Mesendoderm (in vitro differentiated cells): ENCODE measurements at regions not wholly inside any gene's neighbourhood (a gene's known extent, or its start where the extent isn't known, plus 50 kb on each side); places are given as distances from the start of the nearest gene placed in this dataset.

Experiments
- DNase-seq: peaks from one replicate; pipeline ENCODE4 v3.0.0; 2013
- H2AK5ac ChIP-seq: 2 replicates; pipeline ENCODE4 v1.6.1; 2013; ENCODE audit warnings: low read length, inconsistent platforms
- H2BK120ac ChIP-seq: 2 replicates; pipeline ENCODE4 v1.6.1; 2013; ENCODE audit warnings: low read depth, mild to moderate bottlenecking, low read length, moderate library complexity, mixed read lengths
- H2BK15ac ChIP-seq: replicated peaks from 2 replicates; pipeline ENCODE4 v1.6.1; 2013; ENCODE audit warnings: low read depth, mild to moderate bottlenecking, moderate library complexity
- H2BK5ac ChIP-seq: 2 replicates; pipeline ENCODE4 v1.6.1; 2013; ENCODE audit warnings: low read length, inconsistent platforms
- H3K18ac ChIP-seq: 2 replicates; pipeline ENCODE4 v1.6.1; 2013; ENCODE audit warnings: mild to moderate bottlenecking, low read length, mixed read lengths
- H3K23ac ChIP-seq: one replicate; pipeline ENCODE4 v1.6.1; 2013; ENCODE audit warnings: low read length
- H3K27ac ChIP-seq: 2 replicates; pipeline ENCODE4 v1.5.1; 2013; ENCODE audit warnings: low read depth, mild to moderate bottlenecking, inconsistent platforms, low read length, moderate library complexity
- H3K27me3 ChIP-seq: 2 replicates; pipeline ENCODE4 v1.6.1; 2013; ENCODE audit warnings: low read length, control low read depth, mild to moderate bottlenecking, inconsistent platforms; ENCODE audit not compliant: insufficient read depth, poor library complexity
- H3K36me3 ChIP-seq: 2 replicates; pipeline ENCODE4 v1.6.1; 2013; ENCODE audit warnings: low read length, inconsistent platforms; ENCODE audit not compliant: control insufficient read depth, insufficient read depth
- H3K4ac ChIP-seq: one replicate; pipeline ENCODE4 v1.6.1; 2013; ENCODE audit warnings: low read depth, mild to moderate bottlenecking, low read length, moderate library complexity
- H3K4me1 ChIP-seq: 2 replicates; pipeline ENCODE4 v1.6.1; 2013; ENCODE audit warnings: low read depth, low read length, inconsistent platforms; ENCODE audit not compliant: control insufficient read depth
- H3K4me2 ChIP-seq: 2 replicates; pipeline ENCODE4 v1.6.1; 2013; ENCODE audit warnings: low read length
- H3K4me3 ChIP-seq: 2 replicates; pipeline ENCODE4 v1.5.1; 2013; ENCODE audit warnings: mild to moderate bottlenecking, low read length
- H3K56ac ChIP-seq: one replicate; pipeline ENCODE4 v1.6.1; 2013; ENCODE audit warnings: low read length
- H3K79me1 ChIP-seq: 2 replicates; pipeline ENCODE4 v1.6.1; 2013; ENCODE audit warnings: low read length, inconsistent platforms
- H3K79me2 ChIP-seq: 2 replicates; pipeline ENCODE4 v1.6.1; 2013; ENCODE audit warnings: mild to moderate bottlenecking, low read length; ENCODE audit not compliant: control insufficient read depth, insufficient read depth
- H3K9ac ChIP-seq: 2 replicates; pipeline ENCODE4 v1.6.1; 2013; ENCODE audit warnings: low read length, inconsistent platforms
- H4K5ac ChIP-seq: one replicate; pipeline ENCODE4 v1.6.1; 2013; ENCODE audit warnings: low read length
- H4K8ac ChIP-seq: one replicate; pipeline ENCODE4 v1.6.1; 2013; ENCODE audit warnings: low read depth, mild to moderate bottlenecking, control low read depth, low read length, moderate library complexity
- whole genome bisulfite sequencing: extraction: QIAGEN DNeasy Blood & Tissue Kit; methylation state at CpG from one replicate; pipeline ENCODE4 v1.1.7; 2013; ENCODE audit warnings: low lambda C conversion rate, missing lambda C conversion rate; ENCODE audit not compliant: insufficient coverage; ENCODE audit errors: extremely low coverage; 5-methylcytosine and 5-hydroxymethylcytosine counted together

DNA sequence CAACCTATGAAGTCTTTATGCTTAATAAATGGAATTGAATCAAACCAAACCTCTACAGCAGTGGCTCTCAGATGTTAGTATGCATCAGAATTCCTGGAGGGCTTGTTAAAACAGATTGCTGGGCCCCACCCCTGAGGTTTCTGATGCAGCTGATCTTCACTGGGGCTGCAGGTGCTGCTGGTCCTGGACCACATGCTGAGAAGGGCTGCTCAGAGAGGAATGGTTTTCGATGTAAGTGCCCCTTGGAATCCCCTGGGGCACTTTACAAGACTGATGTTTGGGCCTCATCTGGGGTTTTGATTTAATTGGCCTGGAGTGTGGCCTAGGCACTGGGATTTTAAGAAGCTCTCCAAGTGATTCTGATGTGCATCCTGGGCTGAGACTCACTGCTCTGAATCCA lies 403.8 kb upstream of the HS6ST1 start:
- no peaks in the 10 kb centered on the region for H3K79me2 ChIP-seq
- H3K4me2 ChIP-seq = no peak overlapping the region
- H2BK5ac ChIP-seq = no peak overlapping the region
- no peaks in the 10 kb centered on the region for H3K4me1 ChIP-seq
- H2AK5ac ChIP-seq = no peak overlapping the region
- H3K4ac ChIP-seq = no peak overlapping the region
- H3K23ac ChIP-seq = no peak overlapping the region
- no peak overlapping the region for H3K9ac ChIP-seq
- no peak overlapping the region for H4K5ac ChIP-seq
- no peak for DNase-seq
- no peak overlapping the region for H3K56ac ChIP-seq
- H3K27me3 ChIP-seq = no peaks in the 10 kb centered on the region
- H3K36me3 ChIP-seq = no peaks in the 10 kb centered on the region
- H3K79me1 ChIP-seq = no peaks in the 10 kb centered on the region
- no peak overlapping the region for H4K8ac ChIP-seq
- H3K18ac ChIP-seq = no peak overlapping the region
- no peak overlapping the region for H3K4me3 ChIP-seq
- no CpG with 5 or more reads among the region's 1 CpG for WGBS
- H3K27ac ChIP-seq = no peak overlapping the region
- H2BK120ac ChIP-seq = no peak overlapping the region
- H2BK15ac ChIP-seq = no peak overlapping the region

DNA sequence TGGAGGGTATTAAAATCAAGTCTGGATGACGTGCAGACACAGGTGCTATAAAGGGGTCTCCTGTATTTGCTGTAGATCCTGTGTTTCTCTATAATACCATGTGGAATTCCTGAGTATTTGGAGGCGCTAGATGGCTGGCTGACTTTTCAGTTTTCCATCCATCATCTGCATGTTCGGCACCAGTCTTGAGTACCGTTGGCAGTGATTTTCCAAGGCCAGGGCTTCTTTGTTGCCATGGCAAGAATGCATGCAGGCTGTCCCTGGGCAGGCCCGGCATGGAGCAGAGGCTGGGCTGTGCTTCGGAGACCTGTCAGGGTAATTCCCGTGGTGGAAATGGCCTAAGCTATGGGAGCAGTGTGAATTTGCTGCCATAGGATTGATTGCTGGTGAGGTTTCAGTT lies 405.9 kb upstream of the HS6ST1 start:
- no peak for DNase-seq
- no peaks in the 10 kb centered on the region for H3K27me3 ChIP-seq
- H2BK5ac ChIP-seq = no peak overlapping the region
- no peak overlapping the region for H3K56ac ChIP-seq
- H4K8ac ChIP-seq = no peak overlapping the region
- H3K36me3 ChIP-seq = no peaks in the 10 kb centered on the region
- no peak overlapping the region for H2BK120ac ChIP-seq
- H3K79me2 ChIP-seq = no peaks in the 10 kb centered on the region
- H3K18ac ChIP-seq = no peak overlapping the region
- H2AK5ac ChIP-seq = no peak overlapping the region
- no peak overlapping the region for H3K27ac ChIP-seq
- H3K4ac ChIP-seq = no peak overlapping the region
- H3K79me1 ChIP-seq = no peaks in the 10 kb centered on the region
- no CpG with 5 or more reads among the region's 7 CpGs for WGBS
- H3K9ac ChIP-seq = no peak overlapping the region
- H4K5ac ChIP-seq = no peak overlapping the region
- H3K23ac ChIP-seq = no peak overlapping the region
- no peak overlapping the region for H2BK15ac ChIP-seq
- H3K4me2 ChIP-seq = no peak overlapping the region
- H3K4me3 ChIP-seq = no peak overlapping the region
- no peaks in the 10 kb centered on the region for H3K4me1 ChIP-seq

DNA sequence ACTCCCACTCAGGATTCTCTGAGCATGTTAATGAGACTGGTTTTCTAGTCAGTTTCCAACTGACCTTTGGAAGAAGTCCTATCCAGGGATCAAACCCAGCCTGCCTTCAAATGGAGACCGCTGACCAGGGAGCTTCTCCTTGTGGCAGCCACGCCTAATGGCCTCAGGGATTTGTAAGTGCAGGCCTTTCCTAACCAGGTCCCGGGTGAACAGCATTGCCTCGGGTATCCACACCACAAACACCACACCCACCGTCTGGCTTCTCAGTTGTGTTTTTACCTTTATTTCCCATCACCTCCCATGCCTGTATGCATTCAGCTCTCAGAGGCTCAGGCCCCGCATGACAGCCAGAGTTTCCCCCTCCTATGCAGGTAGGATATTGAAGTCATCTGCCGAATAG lies 406.3 kb upstream of the HS6ST1 start:
- no peaks in the 10 kb centered on the region for H3K27me3 ChIP-seq
- no peak overlapping the region for H2BK120ac ChIP-seq
- no CpG with 5 or more reads among the region's 7 CpGs for WGBS
- no peak overlapping the region for H3K18ac ChIP-seq
- no peak overlapping the region for H2BK5ac ChIP-seq
- H4K8ac ChIP-seq = no peak overlapping the region
- H3K4me1 ChIP-seq = no peaks in the 10 kb centered on the region
- no peak overlapping the region for H3K27ac ChIP-seq
- no peak overlapping the region for H4K5ac ChIP-seq
- no peak overlapping the region for H3K4me3 ChIP-seq
- H3K79me1 ChIP-seq = no peaks in the 10 kb centered on the region
- H3K4ac ChIP-seq = no peak overlapping the region
- H3K9ac ChIP-seq = no peak overlapping the region
- H3K23ac ChIP-seq = no peak overlapping the region
- no peak overlapping the region for H3K4me2 ChIP-seq
- no peaks in the 10 kb centered on the region for H3K79me2 ChIP-seq
- no peak overlapping the region for H3K56ac ChIP-seq
- no peak overlapping the region for H2AK5ac ChIP-seq
- no peaks in the 10 kb centered on the region for H3K36me3 ChIP-seq
- no peak for DNase-seq
- H2BK15ac ChIP-seq = no peak overlapping the region

DNA sequence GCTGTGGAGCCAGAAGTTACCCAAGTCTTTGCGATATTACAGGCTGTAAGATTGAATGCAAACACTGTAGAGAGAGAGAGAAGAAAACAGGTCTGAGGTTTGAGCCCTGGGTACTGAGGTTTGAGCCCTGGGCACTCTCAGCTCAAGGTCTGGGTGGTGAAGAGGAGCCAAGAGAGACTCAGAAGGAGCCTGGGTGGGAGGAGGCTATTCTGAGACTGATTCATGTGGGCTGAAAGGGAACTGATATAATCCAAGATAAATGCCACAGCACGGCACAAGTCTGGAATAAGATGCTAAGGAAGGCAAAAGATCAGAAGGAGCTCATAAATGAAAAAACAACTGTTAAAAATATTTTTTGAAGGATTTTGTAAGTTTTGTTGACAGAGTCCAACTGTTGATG lies 407.6 kb upstream of the HS6ST1 start:
- H4K8ac ChIP-seq = no peak overlapping the region

DNA sequence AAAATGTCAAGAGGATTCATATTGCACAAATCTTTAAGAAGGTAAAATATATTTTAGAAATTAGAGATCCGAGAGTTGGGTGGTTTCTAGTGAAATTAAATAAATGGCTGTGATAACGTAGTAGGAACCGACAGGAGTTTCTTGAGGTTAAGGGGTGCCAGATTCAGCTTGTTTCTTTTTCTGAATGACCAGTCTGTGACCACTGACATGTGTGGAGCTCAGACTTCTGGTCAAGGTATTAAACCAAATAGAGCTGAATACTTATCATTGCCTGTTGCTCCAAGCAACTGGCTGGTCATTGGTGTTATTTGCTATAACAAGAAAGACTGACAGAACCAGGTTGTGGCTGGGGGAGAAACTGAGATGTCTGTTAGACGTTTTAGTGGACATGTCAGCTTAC lies 408.2 kb upstream of the HS6ST1 start:
- H3K9ac ChIP-seq = no peak overlapping the region
- no peaks in the 10 kb centered on the region for H3K36me3 ChIP-seq
- no peaks in the 10 kb centered on the region for H3K79me2 ChIP-seq
- H3K27me3 ChIP-seq = no peaks in the 10 kb centered on the region
- no peak overlapping the region for H4K8ac ChIP-seq
- no peak overlapping the region for H3K4me3 ChIP-seq
- H3K18ac ChIP-seq = no peak overlapping the region
- no peak overlapping the region for H4K5ac ChIP-seq
- no peak for DNase-seq
- H2BK15ac ChIP-seq = no peak overlapping the region
- no peak overlapping the region for H3K27ac ChIP-seq
- no peaks in the 10 kb centered on the region for H3K4me1 ChIP-seq
- no peak overlapping the region for H2BK5ac ChIP-seq
- no peak overlapping the region for H3K56ac ChIP-seq
- H3K4ac ChIP-seq = no peak overlapping the region
- H2BK120ac ChIP-seq = no peak overlapping the region
- WGBS = no CpG with 5 or more reads among the region's 4 CpGs
- no peaks in the 10 kb centered on the region for H3K79me1 ChIP-seq
- no peak overlapping the region for H3K23ac ChIP-seq
- H2AK5ac ChIP-seq = no peak overlapping the region
- H3K4me2 ChIP-seq = no peak overlapping the region

More for the DNA sequence above, 407.6 kb upstream of the HS6ST1 start:
- H3K56ac ChIP-seq = no peak overlapping the region
- H4K5ac ChIP-seq = no peak overlapping the region
- H2AK5ac ChIP-seq = no peak overlapping the region
- WGBS = no CpG with 5 or more reads among the region's 2 CpGs
- no peak overlapping the region for H2BK120ac ChIP-seq
- H3K36me3 ChIP-seq = no peaks in the 10 kb centered on the region
- no peaks in the 10 kb centered on the region for H3K79me1 ChIP-seq
- no peak overlapping the region for H3K9ac ChIP-seq
- H3K4me2 ChIP-seq = no peak overlapping the region
- H3K79me2 ChIP-seq = no peaks in the 10 kb centered on the region
- no peak overlapping the region for H3K4me3 ChIP-seq
- no peak overlapping the region for H2BK5ac ChIP-seq
- no peaks in the 10 kb centered on the region for H3K27me3 ChIP-seq
- DNase-seq = no peak
- H3K27ac ChIP-seq = no peak overlapping the region
- H3K23ac ChIP-seq = no peak overlapping the region
- no peaks in the 10 kb centered on the region for H3K4me1 ChIP-seq
- H3K4ac ChIP-seq = no peak overlapping the region
- no peak overlapping the region for H3K18ac ChIP-seq
- no peak overlapping the region for H2BK15ac ChIP-seq

DNA sequence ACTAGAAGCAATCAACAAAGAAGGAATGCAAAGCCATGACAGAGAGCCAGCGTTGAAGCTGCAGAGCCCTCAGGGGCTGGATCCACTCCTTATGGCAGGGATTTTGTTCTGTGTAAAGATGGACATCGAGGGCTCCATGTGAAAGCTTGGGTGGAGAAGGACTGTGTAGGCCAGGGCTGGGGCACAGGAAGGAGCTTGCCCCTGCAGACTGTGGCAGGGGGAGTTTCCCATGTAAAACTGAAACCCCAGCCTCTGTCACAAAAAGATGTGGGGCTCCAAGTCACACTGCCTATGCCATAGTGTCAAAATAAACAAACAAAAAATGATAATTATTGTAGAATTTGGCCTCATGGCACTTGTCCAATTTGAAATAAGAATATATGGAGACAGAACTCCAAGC lies 408.7 kb upstream of the HS6ST1 start:
- Histone ChIP-seq H3K79me2 (no peaks in the 10 kb centered on the region), H2AK5ac (no peak overlapping the region), H4K5ac (no peak overlapping the region), H4K8ac (no peak overlapping the region), H3K27ac (no peak overlapping the region), H2BK5ac (no peak overlapping the region), H3K27me3 (no peaks in the 10 kb centered on the region), H3K23ac (no peak overlapping the region), H3K4me2 (no peak overlapping the region), H3K56ac (no peak overlapping the region), H3K4me3 (no peak overlapping the region), H3K18ac (no peak overlapping the region), H2BK120ac (no peak overlapping the region), H2BK15ac (no peak overlapping the region), H3K36me3 (no peaks in the 10 kb centered on the region), H3K4ac (no peak overlapping the region), H3K4me1 (no peaks in the 10 kb centered on the region), H3K79me1 (no peaks in the 10 kb centered on the region), H3K9ac (no peak overlapping the region)
- no CpG with 5 or more reads among the region's 2 CpGs for WGBS
- no peak for DNase-seq
